ENCODE measurements at regions not wholly inside any gene's neighbourhood (a gene's known extent, or its start where the extent isn't known, plus 50 kb on each side); places are given as distances from the start of the nearest gene placed in this dataset.

DNA sequence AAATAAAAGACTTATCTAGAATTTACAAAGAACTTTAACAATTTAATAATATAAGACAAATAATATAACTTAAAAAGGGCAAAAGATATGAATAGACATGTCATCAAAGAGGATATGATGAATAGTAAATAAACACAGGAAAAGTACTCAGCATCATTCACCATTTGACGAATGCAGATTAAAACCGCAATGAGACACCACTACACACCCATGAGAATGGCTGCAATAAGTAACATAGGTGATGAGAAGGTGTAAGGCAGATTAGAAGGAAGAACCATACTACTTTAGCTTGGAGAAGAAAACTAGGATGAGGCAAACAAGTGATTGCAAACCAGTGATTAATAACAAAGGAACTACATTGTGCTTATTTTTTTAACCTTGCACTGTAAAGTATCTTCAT is 152.0 kb downstream of the CYRIA start:
- no peak for TF ChIP-seq POLR2A (IDR thresholded peaks at IDR 0.05)
- TF ChIP-seq, protein P1, sequence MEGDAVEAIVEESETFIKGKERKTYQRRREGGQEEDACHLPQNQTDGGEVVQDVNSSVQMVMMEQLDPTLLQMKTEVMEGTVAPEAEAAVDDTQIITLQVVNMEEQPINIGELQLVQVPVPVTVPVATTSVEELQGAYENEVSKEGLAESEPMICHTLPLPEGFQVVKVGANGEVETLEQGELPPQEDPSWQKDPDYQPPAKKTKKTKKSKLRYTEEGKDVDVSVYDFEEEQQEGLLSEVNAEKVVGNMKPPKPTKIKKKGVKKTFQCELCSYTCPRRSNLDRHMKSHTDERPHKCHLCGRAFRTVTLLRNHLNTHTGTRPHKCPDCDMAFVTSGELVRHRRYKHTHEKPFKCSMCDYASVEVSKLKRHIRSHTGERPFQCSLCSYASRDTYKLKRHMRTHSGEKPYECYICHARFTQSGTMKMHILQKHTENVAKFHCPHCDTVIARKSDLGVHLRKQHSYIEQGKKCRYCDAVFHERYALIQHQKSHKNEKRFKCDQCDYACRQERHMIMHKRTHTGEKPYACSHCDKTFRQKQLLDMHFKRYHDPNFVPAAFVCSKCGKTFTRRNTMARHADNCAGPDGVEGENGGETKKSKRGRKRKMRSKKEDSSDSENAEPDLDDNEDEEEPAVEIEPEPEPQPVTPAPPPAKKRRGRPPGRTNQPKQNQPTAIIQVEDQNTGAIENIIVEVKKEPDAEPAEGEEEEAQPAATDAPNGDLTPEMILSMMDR (IDR thresholded peaks at IDR 0.05) = no peak
